K562 (cell line): ENCODE measurements at regions not wholly inside any gene's neighbourhood (a gene's known extent, or its start where the extent isn't known, plus 50 kb on each side); places are given as distances from the start of the nearest gene placed in this dataset.

Source experiments
- FOXM1 ChIP-seq, 2 experiments: fragments of 450-650 bp in 1 of 2; sonication (generic) in 1 of 2; formaldehyde crosslinking in 1 of 2; IDR thresholded peaks; 2 replicates each; pipeline versions ENCODE4 v1.6.1 to v1.9.0; 2017 to 2022; ENCODE audit warnings: low read depth in 2 of 2, mild to moderate bottlenecking in 2 of 2, missing genetic modification reagents in 1 of 2, moderate library complexity in 1 of 2
- JUN ChIP-seq, 2 experiments: sonication (generic) in 1 of 2; formaldehyde crosslinking in 1 of 2; IDR thresholded peaks; 2 replicates each; pipeline versions ENCODE4 v1.6.1 to v1.8.0; 2012 to 2022; ENCODE audit warnings: borderline replicate concordance in 2 of 2, mild to moderate bottlenecking in 2 of 2, improper control_type of control experiment in 1 of 2, low read depth in 1 of 2, low read length in 1 of 2, missing genetic modification reagents in 1 of 2
- KLF1 ChIP-seq: fragments of 450-650 bp; IDR thresholded peaks from 2 replicates; pipeline ENCODE4 v1.6.1; 2016; ENCODE audit warnings: missing genetic modification characterization, missing compliant biosample characterization
- MTA2 ChIP-seq: fragments of 450-650 bp; IDR thresholded peaks from 2 replicates; pipeline ENCODE4 v1.6.1; 2016; ENCODE audit warnings: low read depth
- NCOR1 ChIP-seq: fragments of 450-650 bp; IDR thresholded peaks from 2 replicates; pipeline ENCODE4 v1.6.1; 2016; ENCODE audit warnings: mild to moderate bottlenecking, moderate library complexity
- PRPF4 ChIP-seq: fragments of 200-400 bp; formaldehyde crosslinking; IDR thresholded peaks from one replicate; pipeline ENCODE4 v1.6.1; 2017; ENCODE audit warnings: low read length, low read depth, mild to moderate bottlenecking; ENCODE audit not compliant: insufficient read depth, poor library complexity, severe bottlenecking
- SP1 ChIP-seq: sonication (generic); formaldehyde crosslinking; IDR thresholded peaks from 2 replicates; pipeline ENCODE4 v1.8.1; 2022; ENCODE audit warnings: mild to moderate bottlenecking, missing genetic modification reagents
- ZFP36 ChIP-seq: fragments of 150-350 bp; IDR thresholded peaks from 2 replicates; pipeline ENCODE4 v1.6.1; 2018; ENCODE audit warnings: low read length, low read depth; ENCODE audit not compliant: partially characterized antibody
- ZNF12 ChIP-seq: sonication (generic); formaldehyde crosslinking; IDR thresholded peaks from 2 replicates; pipeline ENCODE4 v1.4.0; 2020; ENCODE audit warnings: mild to moderate bottlenecking, missing genetic modification reagents
- ZNF184 ChIP-seq: sonication (generic); formaldehyde crosslinking; IDR thresholded peaks from 2 replicates; pipeline ENCODE4 v1.5.0; 2020; ENCODE audit warnings: missing genetic modification reagents
- TF ChIP-seq, protein P1 (sequence below): fragments of 450-650 bp; formaldehyde crosslinking; IDR thresholded peaks from 2 replicates; pipeline ENCODE4 v1.4.0; 2022; ENCODE audit warnings: missing genetic modification characterization
- TF ChIP-seq, protein P2 (sequence below): sonication (generic); formaldehyde crosslinking; IDR thresholded peaks from 2 replicates; pipeline ENCODE4 v1.8.1; 2023; ENCODE audit warnings: mild to moderate bottlenecking, missing genetic modification reagents
- TF ChIP-seq, protein P3 (sequence below), 3 experiments: IDR thresholded peaks in 2 of 3; conservative IDR thresholded peaks in 1 of 3; 2 replicates each; pipeline ENCODE4 v1.5.1; 2011 to 2012; ENCODE audit warnings: low read length in 3 of 3, mild to moderate bottlenecking in 3 of 3, control low read depth in 2 of 3, improper control_type of control experiment in 1 of 3, inconsistent platforms in 1 of 3, low read depth in 1 of 3, mixed read lengths in 1 of 3, moderate library complexity in 1 of 3; ENCODE audit not compliant: insufficient read depth in 2 of 3
- TF ChIP-seq, protein P4 (sequence below): fragments of 250-450 bp; sonication (Bioruptor Pico); IDR thresholded peaks from 2 replicates; pipeline ENCODE4 v1.8.0; 2021; ENCODE audit warnings: mild to moderate bottlenecking, moderate library complexity

DNA sequence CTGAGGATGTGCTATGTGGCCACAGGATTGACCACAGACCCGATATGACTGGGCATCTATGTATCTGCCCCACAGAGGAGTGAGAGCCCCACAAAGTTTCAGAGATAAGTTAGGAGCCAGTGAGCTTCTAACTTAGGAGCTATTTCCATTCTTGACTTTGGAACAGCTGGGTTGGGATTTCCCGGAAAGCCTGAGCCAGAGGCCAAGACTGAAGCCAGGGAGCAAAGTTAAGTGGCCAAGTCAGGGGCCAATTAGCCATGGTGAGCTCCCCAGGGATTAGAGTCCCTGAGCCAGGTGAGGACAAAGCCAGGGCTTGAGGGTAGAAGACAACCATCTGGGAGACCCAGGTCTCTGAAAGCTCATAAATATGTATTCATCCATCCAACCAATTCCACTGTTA lies 143.6 kb downstream of the MAFB start:
- TF ChIP-seq, protein P1, sequence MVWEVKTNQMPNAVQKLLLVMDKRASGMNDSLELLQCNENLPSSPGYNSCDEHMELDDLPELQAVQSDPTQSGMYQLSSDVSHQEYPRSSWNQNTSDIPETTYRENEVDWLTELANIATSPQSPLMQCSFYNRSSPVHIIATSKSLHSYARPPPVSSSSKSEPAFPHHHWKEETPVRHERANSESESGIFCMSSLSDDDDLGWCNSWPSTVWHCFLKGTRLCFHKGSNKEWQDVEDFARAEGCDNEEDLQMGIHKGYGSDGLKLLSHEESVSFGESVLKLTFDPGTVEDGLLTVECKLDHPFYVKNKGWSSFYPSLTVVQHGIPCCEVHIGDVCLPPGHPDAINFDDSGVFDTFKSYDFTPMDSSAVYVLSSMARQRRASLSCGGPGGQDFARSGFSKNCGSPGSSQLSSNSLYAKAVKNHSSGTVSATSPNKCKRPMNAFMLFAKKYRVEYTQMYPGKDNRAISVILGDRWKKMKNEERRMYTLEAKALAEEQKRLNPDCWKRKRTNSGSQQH (CRISPR knock-in tag) = no peak
- TF ChIP-seq SP1 (CRISPR knock-in tag) (no peak), ZNF184 (CRISPR knock-in tag) (no peak), PRPF4 (no peak), ZFP36 (no peak), JUN (IDR thresholded peaks at IDR 0.05; ENCODE audit: borderline replicate concordance, low read depth, low read length) (no peak), JUN (CRISPR knock-in tag; IDR thresholded peaks at IDR 0.05; ENCODE audit: borderline replicate concordance) (no peak), FOXM1 (IDR thresholded peaks at IDR 0.05; ENCODE audit: low read depth) (no peak), FOXM1 (CRISPR knock-in tag; IDR thresholded peaks at IDR 0.05; ENCODE audit: low read depth) (no peak), ZNF12 (CRISPR knock-in tag) (no peak), NCOR1 (no peak), MTA2 (no peak), KLF1 (tag) (no peak)
- TF ChIP-seq, protein P2, sequence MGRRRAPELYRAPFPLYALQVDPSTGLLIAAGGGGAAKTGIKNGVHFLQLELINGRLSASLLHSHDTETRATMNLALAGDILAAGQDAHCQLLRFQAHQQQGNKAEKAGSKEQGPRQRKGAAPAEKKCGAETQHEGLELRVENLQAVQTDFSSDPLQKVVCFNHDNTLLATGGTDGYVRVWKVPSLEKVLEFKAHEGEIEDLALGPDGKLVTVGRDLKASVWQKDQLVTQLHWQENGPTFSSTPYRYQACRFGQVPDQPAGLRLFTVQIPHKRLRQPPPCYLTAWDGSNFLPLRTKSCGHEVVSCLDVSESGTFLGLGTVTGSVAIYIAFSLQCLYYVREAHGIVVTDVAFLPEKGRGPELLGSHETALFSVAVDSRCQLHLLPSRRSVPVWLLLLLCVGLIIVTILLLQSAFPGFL (CRISPR knock-in tag) = no peak
- TF ChIP-seq, protein P3, sequence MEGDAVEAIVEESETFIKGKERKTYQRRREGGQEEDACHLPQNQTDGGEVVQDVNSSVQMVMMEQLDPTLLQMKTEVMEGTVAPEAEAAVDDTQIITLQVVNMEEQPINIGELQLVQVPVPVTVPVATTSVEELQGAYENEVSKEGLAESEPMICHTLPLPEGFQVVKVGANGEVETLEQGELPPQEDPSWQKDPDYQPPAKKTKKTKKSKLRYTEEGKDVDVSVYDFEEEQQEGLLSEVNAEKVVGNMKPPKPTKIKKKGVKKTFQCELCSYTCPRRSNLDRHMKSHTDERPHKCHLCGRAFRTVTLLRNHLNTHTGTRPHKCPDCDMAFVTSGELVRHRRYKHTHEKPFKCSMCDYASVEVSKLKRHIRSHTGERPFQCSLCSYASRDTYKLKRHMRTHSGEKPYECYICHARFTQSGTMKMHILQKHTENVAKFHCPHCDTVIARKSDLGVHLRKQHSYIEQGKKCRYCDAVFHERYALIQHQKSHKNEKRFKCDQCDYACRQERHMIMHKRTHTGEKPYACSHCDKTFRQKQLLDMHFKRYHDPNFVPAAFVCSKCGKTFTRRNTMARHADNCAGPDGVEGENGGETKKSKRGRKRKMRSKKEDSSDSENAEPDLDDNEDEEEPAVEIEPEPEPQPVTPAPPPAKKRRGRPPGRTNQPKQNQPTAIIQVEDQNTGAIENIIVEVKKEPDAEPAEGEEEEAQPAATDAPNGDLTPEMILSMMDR (IDR thresholded peaks at IDR 0.05 in 2 of 3, conservative IDR thresholded peaks at IDR 0.05 in 1 of 3; ENCODE audit: insufficient read depth in 2 of 3, low read depth in 1 of 3, low read length in 3 of 3) = no peak
- TF ChIP-seq, protein P4, sequence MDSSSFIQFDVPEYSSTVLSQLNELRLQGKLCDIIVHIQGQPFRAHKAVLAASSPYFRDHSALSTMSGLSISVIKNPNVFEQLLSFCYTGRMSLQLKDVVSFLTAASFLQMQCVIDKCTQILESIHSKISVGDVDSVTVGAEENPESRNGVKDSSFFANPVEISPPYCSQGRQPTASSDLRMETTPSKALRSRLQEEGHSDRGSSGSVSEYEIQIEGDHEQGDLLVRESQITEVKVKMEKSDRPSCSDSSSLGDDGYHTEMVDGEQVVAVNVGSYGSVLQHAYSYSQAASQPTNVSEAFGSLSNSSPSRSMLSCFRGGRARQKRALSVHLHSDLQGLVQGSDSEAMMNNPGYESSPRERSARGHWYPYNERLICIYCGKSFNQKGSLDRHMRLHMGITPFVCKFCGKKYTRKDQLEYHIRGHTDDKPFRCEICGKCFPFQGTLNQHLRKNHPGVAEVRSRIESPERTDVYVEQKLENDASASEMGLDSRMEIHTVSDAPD = no peak
